ENCODE measurements at regions not wholly inside any gene's neighbourhood (a gene's known extent, or its start where the extent isn't known, plus 50 kb on each side); places are given as distances from the start of the nearest gene placed in this dataset.
A peak's percentile ranks its signal among the peaks of the same experiment; 100 is the strongest.

GRCh38 chr14:94936901-94937685, 167.2 kb upstream of the GSC start:
- Histone ChIP-seq H3K27me3 (no peaks in the 10 kb centered on the region), H3K36me3 (no peaks in the 10 kb centered on the region), H3K27ac (peak overlapping the region; percentile 51 to 81 (median 72)), H3K4me3 (peak overlapping the region in 2 of 4 donors; percentile 29 to 32), H3K4me1 (peaks cover 0 to 6% (median 0%) of the 10 kb centered on the region in 3 donors), H3K9me3 (no peaks in the 10 kb centered on the region)
- DNase-seq (peak; percentile 27 to 87 (median 70)), ATAC-seq (peak; percentile 71 to 81 (median 73)), FAIRE-seq (no peak)
- WGBS, 2 donors, result 36 to 47% methylated on average over 24 of the region's 24 CpGs
- TF ChIP-seq CTCF (IDR thresholded peaks at IDR 0.05), result no peak
- intact Hi-C loops (cut with DNase I), result no loop called here

GRCh38 chr14:94936401-94936892, 166.5 kb upstream of the GSC start:
- no peaks in the 10 kb centered on the region for H3K36me3 ChIP-seq
- peak overlapping the region in 2 of 4 donors; percentile 29 to 32 for H3K4me3 ChIP-seq
- FAIRE-seq (no peak), ATAC-seq (peak; percentile 84 to 91 (median 87)), DNase-seq (peak; percentile 66 to 89 (median 79))
- intact Hi-C loops (cut with DNase I), result no loop called here
- WGBS, 2 donors, result 10 to 18% methylated on average over 26 of the region's 26 CpGs
- TF ChIP-seq CTCF (IDR thresholded peaks at IDR 0.05), result no peak
- H3K27ac ChIP-seq, result peak overlapping the region; percentile 51 to 81 (median 72)
- H3K27me3 ChIP-seq, result no peaks in the 10 kb centered on the region
- peaks cover 0 to 6% (median 0%) of the 10 kb centered on the region in 3 donors for H3K4me1 ChIP-seq
- H3K9me3 ChIP-seq, result no peaks in the 10 kb centered on the region

GRCh38 chr14:94935706-94936300, 165.9 kb upstream of the GSC start:
- Histone ChIP-seq H3K36me3 (no peaks in the 10 kb centered on the region), H3K4me3 (no peak overlapping the region), H3K4me1 (peaks cover 0 to 6% (median 0%) of the 10 kb centered on the region in 3 donors), H3K27me3 (no peaks in the 10 kb centered on the region), H3K9me3 (no peaks in the 10 kb centered on the region), H3K27ac (no peak overlapping the region)
- FAIRE-seq (no peak), ATAC-seq (no peak), DNase-seq (no peak)
- intact Hi-C loops (cut with DNase I), result no loop called here
- no peak for TF ChIP-seq CTCF (IDR thresholded peaks at IDR 0.05)
- WGBS, 2 donors, result 82% methylated on average over 13 of the region's 13 CpGs

- ATAC-seq (no peak), FAIRE-seq (no peak), DNase-seq (no peak)
- Histone ChIP-seq H3K36me3 (no peaks in the 10 kb centered on the region), H3K4me1 (peaks cover 0 to 6% (median 0%) of the 10 kb centered on the region in 3 donors), H3K9me3 (no peaks in the 10 kb centered on the region), H3K27me3 (no peaks in the 10 kb centered on the region), H3K27ac (no peak overlapping the region), H3K4me3 (no peak overlapping the region)
- WGBS, 2 donors, result 43 to 52% methylated on average over 6 of the region's 6 CpGs
- TF ChIP-seq CTCF (IDR thresholded peaks at IDR 0.05), result no peak
- intact Hi-C loops (cut with DNase I), result no loop called here
These were observed 164.4 kb upstream of the GSC start for GRCh38 chr14:94934276-94934810.
